Gastrocnemius medialis (tissue), 4 donors: ENCODE measurements at regions not wholly inside any gene's neighbourhood (a gene's known extent, or its start where the extent isn't known, plus 50 kb on each side); places are given as distances from the start of the nearest gene placed in this dataset.

Source experiments
- ATAC-seq, 2 donors: fragments of 150-250 bp; one replicate each; pipeline ENCODE4 v1.9.1; 2016
- DNase-seq, 2 donors: peaks; one replicate each; pipeline ENCODE4 v3.0.0-alpha.2; 2019
- H3K27ac ChIP-seq, 4 donors: fragments of 200-600 bp; sonication (generic); 1 replicate in 1 of 4; 2 replicates in 3 of 4; pipeline ENCODE4 v1.5.1; 2016 to 2018; ENCODE audit warnings: mild to moderate bottlenecking in 2 of 4, moderate library complexity in 1 of 4
- H3K27me3 ChIP-seq, 3 donors: fragments of 200-600 bp; sonication (generic) in 2 of 3; 1 replicate in 1 of 3; 2 replicates in 2 of 3; pipeline versions ENCODE4 v1.5.1 to v1.6.0; 2016 to 2019; ENCODE audit warnings: mild to moderate bottlenecking in 1 of 3, moderate library complexity in 1 of 3
- H3K36me3 ChIP-seq, 2 donors: fragments of 200-600 bp; sonication (generic) in 1 of 2; one replicate each; pipeline ENCODE4 v1.5.1; 2017 to 2018
- H3K4me1 ChIP-seq, 2 donors: fragments of 200-600 bp; sonication (generic) in 1 of 2; one replicate each; pipeline ENCODE4 v1.5.1; 2016 to 2017; ENCODE audit warnings: mild to moderate bottlenecking in 2 of 2
- H3K4me3 ChIP-seq, 4 donors: fragments of 200-600 bp; sonication (generic) in 3 of 4; 1 replicate in 1 of 4; 2 replicates in 3 of 4; pipeline ENCODE4 v1.5.1; 2016 to 2019; ENCODE audit warnings: mild to moderate bottlenecking in 2 of 4
- H3K9me3 ChIP-seq, 3 donors: fragments of 200-600 bp; sonication (generic) in 2 of 3; 1 replicate in 1 of 3; 2 replicates in 2 of 3; pipeline ENCODE4 v1.5.1; 2016 to 2019
- POLR2A ChIP-seq, 2 donors: fragments of 450-650 bp; IDR thresholded peaks; one replicate each; pipeline ENCODE4 v1.6.1; 2017; ENCODE audit warnings: antibody characterized with exemption in 2 of 2, mild to moderate bottlenecking in 2 of 2, moderate library complexity in 2 of 2
- in situ Hi-C, 4 donors: fragments of 200-750 bp; cut with MboI; loops; one replicate each; pipeline versions ENCODE4 v1.15.0 to v1.8.0; 2017; ENCODE audit warnings: low sequenced_read_pairs in 4 of 4
- intact Hi-C: fragments of 100-400 bp; cut with DNase I; formaldehyde crosslinking; loops from one replicate; pipeline ENCODE4 v1.15.1; 2023; ENCODE audit warnings: low total_unique reads
- TF ChIP-seq, protein P1 (sequence below), 5 experiments: fragments of 450-650 bp in 3 of 5; fragments of 200-600 bp in 2 of 5; sonication (generic) in 2 of 5; IDR thresholded peaks in 4 of 5; conservative IDR thresholded peaks in 1 of 5; 1 replicate in 4 of 5; 2 replicates in 1 of 5; pipeline ENCODE4 v1.5.1; 2016 to 2019; ENCODE audit warnings: antibody characterized with exemption in 5 of 5, mild to moderate bottlenecking in 3 of 5, moderate library complexity in 3 of 5

DNA sequence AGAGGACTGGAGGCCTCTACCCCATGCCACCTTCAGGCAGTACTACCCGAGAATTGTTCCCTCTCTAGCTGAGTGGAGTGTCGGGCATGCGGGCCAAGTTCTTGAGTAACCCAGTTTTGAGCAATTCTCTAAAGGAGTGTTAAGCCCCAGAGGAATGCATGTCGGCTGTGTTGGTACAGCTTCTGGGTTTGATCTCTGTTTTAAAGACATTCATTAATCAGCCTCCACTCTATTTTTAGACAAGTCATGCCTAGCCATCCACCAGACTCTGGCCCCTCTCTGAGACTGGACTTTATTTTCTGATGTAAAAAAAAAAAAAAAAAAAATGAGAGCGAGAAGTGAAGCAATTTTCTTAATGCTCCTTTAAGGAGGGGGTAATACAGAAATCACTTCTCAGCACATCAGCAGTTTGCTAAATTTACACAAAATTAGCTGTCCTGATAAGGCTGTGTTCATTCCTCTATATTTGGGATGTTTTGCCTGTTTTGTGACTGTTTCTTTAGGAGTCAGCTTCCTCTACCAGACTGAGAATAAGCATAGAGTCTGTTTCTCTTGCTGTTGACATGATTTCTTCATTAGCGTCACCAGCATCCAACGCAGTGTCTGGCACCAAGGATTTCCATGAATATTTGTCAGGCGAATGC, 88.7 kb downstream of the AXIN2 start:
- ATAC-seq (peak; percentile 97 to 98), DNase-seq (peak; percentile 88 to 91)
- Histone ChIP-seq H3K4me3 (no peak overlapping the region), H3K9me3 (no peaks in the 10 kb centered on the region), H3K36me3 (no peaks in the 10 kb centered on the region), H3K27ac (peak overlapping the region; percentile 68 to 88 (median 79)), H3K4me1 (peaks cover 16 to 23% of the 10 kb centered on the region in 2 donors), H3K27me3 (no peaks in the 10 kb centered on the region)
- TF ChIP-seq, protein P1, sequence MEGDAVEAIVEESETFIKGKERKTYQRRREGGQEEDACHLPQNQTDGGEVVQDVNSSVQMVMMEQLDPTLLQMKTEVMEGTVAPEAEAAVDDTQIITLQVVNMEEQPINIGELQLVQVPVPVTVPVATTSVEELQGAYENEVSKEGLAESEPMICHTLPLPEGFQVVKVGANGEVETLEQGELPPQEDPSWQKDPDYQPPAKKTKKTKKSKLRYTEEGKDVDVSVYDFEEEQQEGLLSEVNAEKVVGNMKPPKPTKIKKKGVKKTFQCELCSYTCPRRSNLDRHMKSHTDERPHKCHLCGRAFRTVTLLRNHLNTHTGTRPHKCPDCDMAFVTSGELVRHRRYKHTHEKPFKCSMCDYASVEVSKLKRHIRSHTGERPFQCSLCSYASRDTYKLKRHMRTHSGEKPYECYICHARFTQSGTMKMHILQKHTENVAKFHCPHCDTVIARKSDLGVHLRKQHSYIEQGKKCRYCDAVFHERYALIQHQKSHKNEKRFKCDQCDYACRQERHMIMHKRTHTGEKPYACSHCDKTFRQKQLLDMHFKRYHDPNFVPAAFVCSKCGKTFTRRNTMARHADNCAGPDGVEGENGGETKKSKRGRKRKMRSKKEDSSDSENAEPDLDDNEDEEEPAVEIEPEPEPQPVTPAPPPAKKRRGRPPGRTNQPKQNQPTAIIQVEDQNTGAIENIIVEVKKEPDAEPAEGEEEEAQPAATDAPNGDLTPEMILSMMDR (IDR thresholded peaks at IDR 0.05 in 4 of 5, conservative IDR thresholded peaks at IDR 0.05 in 1 of 5), result no peak
- TF ChIP-seq POLR2A (IDR thresholded peaks at IDR 0.05), result no peak
- in situ Hi-C loops, result no loop called here
- intact Hi-C loops, result loop anchor here (1.0 kb wide), 1 partner anchor 9 kb away; no protein-coding TSS in a partner anchor

DNA sequence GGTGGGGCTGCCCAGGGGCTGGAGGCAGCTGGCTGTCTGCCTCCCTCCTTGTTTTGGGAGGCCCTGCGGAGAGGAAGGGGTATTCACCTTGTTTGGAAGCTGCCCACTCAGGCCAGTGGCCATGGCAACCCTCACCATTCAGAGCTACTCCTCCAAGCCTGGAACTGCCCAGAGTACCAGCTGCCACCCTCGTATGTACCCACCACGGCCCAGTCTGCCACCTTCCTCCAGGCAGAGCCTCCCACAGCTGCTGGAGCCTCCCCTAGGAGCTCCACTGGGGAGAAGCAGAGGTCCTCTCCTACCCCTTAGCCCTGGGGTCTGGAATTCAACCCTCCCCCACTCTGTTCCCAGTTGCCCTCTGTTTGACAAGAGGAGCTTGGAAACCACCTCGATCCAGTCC, 90.7 kb downstream of the AXIN2 start:
- DNase-seq (no peak), ATAC-seq (no peak)
- intact Hi-C loops, result no loop called here
- no peak for TF ChIP-seq POLR2A (IDR thresholded peaks at IDR 0.05)
- TF ChIP-seq, protein P1 (IDR thresholded peaks at IDR 0.05 in 4 of 5, conservative IDR thresholded peaks at IDR 0.05 in 1 of 5), result no peak
- no peaks in the 10 kb centered on the region for H3K27me3 ChIP-seq
- in situ Hi-C loops, result no loop called here
- H3K27ac ChIP-seq, result peak overlapping the region in 1 of 4 donors; percentile 88
- no peaks in the 10 kb centered on the region for H3K36me3 ChIP-seq
- H3K4me3 ChIP-seq, result no peak overlapping the region
- H3K9me3 ChIP-seq, result no peaks in the 10 kb centered on the region
- peaks cover 16 to 23% of the 10 kb centered on the region in 2 donors for H3K4me1 ChIP-seq

DNA sequence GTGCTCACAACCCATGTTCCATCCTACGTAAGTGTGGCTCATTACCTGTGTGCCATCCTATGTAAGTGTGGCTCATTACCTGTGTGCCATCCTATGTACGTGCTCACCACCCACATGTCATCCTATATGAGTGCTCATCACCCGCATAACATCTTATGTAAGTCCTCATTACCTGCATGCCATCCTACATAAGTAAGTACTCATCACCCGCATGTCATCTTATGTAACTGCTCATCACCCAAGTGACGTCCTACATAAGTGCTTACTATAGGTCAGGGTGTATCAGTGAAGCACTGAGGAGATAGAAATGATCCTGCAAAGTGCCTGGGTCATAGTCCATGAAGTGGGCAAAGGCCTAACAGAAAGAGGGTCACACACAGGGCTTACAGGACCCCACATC, 93.1 kb downstream of the AXIN2 start:
- peaks cover 20 to 23% of the 10 kb centered on the region in 2 donors for H3K4me1 ChIP-seq
- intact Hi-C loops, result loop anchor here (10.0 kb wide), 1 partner anchor 494 kb away; no protein-coding TSS in a partner anchor
- in situ Hi-C loops, result no loop called here

DNA sequence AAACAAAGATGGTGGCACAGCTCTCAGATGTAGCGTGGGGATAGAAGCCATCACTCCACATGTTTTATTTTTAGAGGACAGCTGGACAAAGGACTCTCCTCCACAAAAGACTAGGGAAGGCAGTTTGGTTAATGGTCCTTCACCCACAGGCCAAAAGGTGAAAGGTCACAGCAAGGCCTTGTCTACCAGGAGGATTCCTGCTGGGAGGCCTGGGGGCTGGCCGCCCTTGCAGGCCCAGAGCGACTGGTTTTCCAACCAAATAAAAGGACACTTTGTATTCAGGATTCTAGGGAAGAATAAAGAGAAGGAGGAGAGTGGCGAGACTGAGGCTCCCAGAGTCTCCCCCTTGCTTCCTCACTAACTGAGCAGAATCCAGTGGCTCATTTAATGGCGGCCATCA, 94.3 kb downstream of the AXIN2 start:
- Histone ChIP-seq H3K4me1 (peaks cover 20 to 21% of the 10 kb centered on the region in 2 donors), H3K9me3 (no peaks in the 10 kb centered on the region), H3K27ac (no peak overlapping the region), H3K4me3 (no peak overlapping the region), H3K36me3 (no peaks in the 10 kb centered on the region), H3K27me3 (no peaks in the 10 kb centered on the region)
- TF ChIP-seq, protein P1 (IDR thresholded peaks at IDR 0.05 in 4 of 5, conservative IDR thresholded peaks at IDR 0.05 in 1 of 5), result no peak
- no peak for TF ChIP-seq POLR2A (IDR thresholded peaks at IDR 0.05)
- ATAC-seq, result no peak
- intact Hi-C loops (loop anchor here (10.0 kb wide), 1 partner anchor 492 kb away; no protein-coding TSS in a partner anchor), in situ Hi-C loops (no loop called here)
- no peak for DNase-seq

More for the DNA sequence above, 93.1 kb downstream of the AXIN2 start:
- Histone ChIP-seq H3K36me3 (no peaks in the 10 kb centered on the region), H3K4me3 (no peak overlapping the region), H3K9me3 (no peaks in the 10 kb centered on the region), H3K27ac (no peak overlapping the region), H3K27me3 (no peaks in the 10 kb centered on the region)
- TF ChIP-seq, protein P1 (IDR thresholded peaks at IDR 0.05 in 4 of 5, conservative IDR thresholded peaks at IDR 0.05 in 1 of 5), result no peak
- TF ChIP-seq POLR2A (IDR thresholded peaks at IDR 0.05), result no peak
- ATAC-seq, result no peak
- DNase-seq, result no peak
